Neuronal stem cell (in vitro differentiated cells): ENCODE measurements at regions not wholly inside any gene's neighbourhood (a gene's known extent, or its start where the extent isn't known, plus 50 kb on each side); places are given as distances from the start of the nearest gene placed in this dataset.

ENCODE experiments used
- DNase-seq: peaks from one replicate; pipeline ENCODE4 v3.0.0-alpha.2; 2013; ENCODE audit warnings: low spot score
- H2AFZ ChIP-seq: one replicate; pipeline ENCODE4 v1.6.1; 2013; ENCODE audit warnings: mild to moderate bottlenecking, low read length, inconsistent platforms
- H2AK5ac ChIP-seq: 2 replicates; pipeline ENCODE4 v1.6.1; 2013; ENCODE audit warnings: low read depth, mild to moderate bottlenecking, inconsistent platforms, low read length, moderate library complexity, mixed read lengths
- H2BK120ac ChIP-seq: 2 replicates; pipeline ENCODE4 v1.6.1; 2013; ENCODE audit warnings: low read depth, mild to moderate bottlenecking, inconsistent platforms, low read length, moderate library complexity, mixed read lengths
- H2BK12ac ChIP-seq: one replicate; pipeline ENCODE4 v1.6.1; 2013; ENCODE audit warnings: low read length, inconsistent platforms
- H2BK15ac ChIP-seq: 2 replicates; pipeline ENCODE4 v1.6.1; 2013; ENCODE audit warnings: mild to moderate bottlenecking, low read length, inconsistent platforms, mixed read lengths
- H2BK5ac ChIP-seq: one replicate; pipeline ENCODE4 v1.6.1; 2013; ENCODE audit warnings: inconsistent platforms, mild to moderate bottlenecking, low read length, moderate library complexity
- H3K14ac ChIP-seq: one replicate; pipeline ENCODE4 v1.6.1; 2013; ENCODE audit warnings: low read length, inconsistent platforms
- H3K18ac ChIP-seq: 2 replicates; pipeline ENCODE4 v1.6.1; 2013; ENCODE audit warnings: low read length, inconsistent platforms
- H3K23ac ChIP-seq: 2 replicates; pipeline ENCODE4 v1.6.1; 2013; ENCODE audit warnings: low read depth, mild to moderate bottlenecking, mixed read lengths, low read length, inconsistent platforms; ENCODE audit not compliant: poor library complexity
- H3K27ac ChIP-seq: replicated peaks from 3 replicates; pipeline ENCODE4 v1.5.1; 2013; ENCODE audit warnings: low read length, inconsistent platforms
- H3K27me3 ChIP-seq, 3 experiments: 2 replicates each; pipeline ENCODE4 v1.6.1; 2013; ENCODE audit warnings: low read length in 3 of 3, mild to moderate bottlenecking in 2 of 3, inconsistent platforms in 1 of 3, low read depth in 1 of 3, mixed read lengths in 1 of 3, moderate library complexity in 1 of 3; ENCODE audit not compliant: control insufficient read depth in 3 of 3, insufficient read depth in 3 of 3
- H3K36me3 ChIP-seq, 2 donors: replicated peaks in 1 of 2; 2 replicates each; pipeline ENCODE4 v1.6.1; 2013; ENCODE audit warnings: low read length in 2 of 2; ENCODE audit not compliant: control insufficient read depth in 2 of 2, insufficient read depth in 2 of 2
- H3K4ac ChIP-seq: 2 replicates; pipeline ENCODE4 v1.6.1; 2013; ENCODE audit warnings: inconsistent platforms, mild to moderate bottlenecking, low read length, moderate library complexity
- H3K4me1 ChIP-seq, 2 donors: 1 replicate in 1 of 2; 2 replicates in 1 of 2; pipeline ENCODE4 v1.6.1; 2013; ENCODE audit warnings: low read length in 2 of 2, low read depth in 1 of 2; ENCODE audit not compliant: control insufficient read depth in 2 of 2, insufficient read depth in 1 of 2
- H3K4me2 ChIP-seq: one replicate; pipeline ENCODE4 v1.6.1; 2013; ENCODE audit warnings: mild to moderate bottlenecking, low read length, inconsistent platforms; ENCODE audit not compliant: insufficient read depth, poor library complexity, severe bottlenecking
- H3K4me3 ChIP-seq, 2 donors: 2 replicates each; pipeline ENCODE4 v1.5.1; 2013; ENCODE audit warnings: low read length in 2 of 2, mild to moderate bottlenecking in 2 of 2, inconsistent platforms in 1 of 2, moderate library complexity in 1 of 2
- H3K79me1 ChIP-seq: one replicate; pipeline ENCODE4 v1.6.1; 2013; ENCODE audit warnings: low read depth, mild to moderate bottlenecking, inconsistent platforms, low read length, moderate library complexity
- H3K9ac ChIP-seq: one replicate; pipeline ENCODE4 v1.6.1; 2013; ENCODE audit warnings: mild to moderate bottlenecking, low read depth, low read length, inconsistent platforms; ENCODE audit not compliant: poor library complexity
- H3K9me3 ChIP-seq, 2 donors: replicated peaks in 1 of 2; 2 replicates each; pipeline versions ENCODE3 to v1.6.1; 2013; ENCODE audit warnings: low read length in 2 of 2, mild to moderate bottlenecking in 2 of 2, inconsistent platforms in 1 of 2, low read depth in 1 of 2, mixed read lengths in 1 of 2, moderate library complexity in 1 of 2; ENCODE audit not compliant: control insufficient read depth in 2 of 2, insufficient read depth in 1 of 2
- H4K8ac ChIP-seq: one replicate; pipeline ENCODE4 v1.6.1; 2013; ENCODE audit warnings: low read depth, mild to moderate bottlenecking, inconsistent platforms, low read length, moderate library complexity
- H4K91ac ChIP-seq: one replicate; pipeline ENCODE4 v1.6.1; 2013; ENCODE audit warnings: low read length, low read depth, mild to moderate bottlenecking, inconsistent platforms; ENCODE audit not compliant: poor library complexity
- WGBS, 2 donors: extraction: QIAGEN DNeasy Blood & Tissue Kit; methylation state at CpG; one replicate each; pipeline ENCODE4 v1.1.7; 2013; ENCODE audit warnings: missing lambda C conversion rate in 2 of 2, mixed read lengths in 1 of 2; ENCODE audit not compliant: insufficient read length in 2 of 2, insufficient replicate concordance in 1 of 2; ENCODE audit errors: extremely low coverage in 2 of 2; 5-methylcytosine and 5-hydroxymethylcytosine counted together

DNA sequence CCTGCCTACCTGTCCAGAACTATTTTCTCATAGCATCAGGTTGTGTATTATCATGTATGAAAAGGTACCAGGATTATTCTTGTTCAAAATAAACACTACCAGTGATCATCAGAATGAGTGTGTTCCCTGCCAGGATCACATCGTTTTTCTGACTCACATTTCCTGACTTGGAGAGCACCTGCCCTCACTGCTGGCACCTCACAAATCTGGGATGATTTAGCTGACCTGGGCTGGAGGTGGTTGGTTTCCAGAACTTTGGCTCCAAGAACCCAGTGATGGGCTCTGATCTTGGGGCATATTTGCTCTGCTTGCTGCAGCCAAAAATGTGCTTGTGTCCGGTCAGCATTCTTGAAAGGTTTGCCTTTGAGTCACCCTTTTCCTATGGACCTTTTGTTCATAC is 836.3 kb upstream of the ACVR2A start:
- H4K91ac ChIP-seq = no peak overlapping the region
- DNase-seq = no peak
- no peak overlapping the region for H2BK120ac ChIP-seq
- H2AK5ac ChIP-seq = no peak overlapping the region
- no peak overlapping the region for H3K23ac ChIP-seq
- no peaks in the 10 kb centered on the region for H3K4me1 ChIP-seq
- no peak overlapping the region for H3K4me3 ChIP-seq
- no peaks in the 10 kb centered on the region for H3K36me3 ChIP-seq
- no peak overlapping the region for H3K4ac ChIP-seq
- no peak overlapping the region for H3K18ac ChIP-seq
- no peak overlapping the region for H2AFZ ChIP-seq
- no peak overlapping the region for H3K27ac ChIP-seq
- no peak overlapping the region for H3K4me2 ChIP-seq
- no peak overlapping the region for H2BK5ac ChIP-seq
- no peak overlapping the region for H3K9ac ChIP-seq
- no peak overlapping the region for H2BK15ac ChIP-seq
- H3K79me1 ChIP-seq = no peaks in the 10 kb centered on the region
- no peak overlapping the region for H3K14ac ChIP-seq
- WGBS, 2 donors = no CpG with 5 or more reads among the region's 2 CpGs
- no peaks in the 10 kb centered on the region for H3K27me3 ChIP-seq
- H4K8ac ChIP-seq = no peak overlapping the region
- H3K9me3 ChIP-seq = no peaks in the 10 kb centered on the region
- no peak overlapping the region for H2BK12ac ChIP-seq

DNA sequence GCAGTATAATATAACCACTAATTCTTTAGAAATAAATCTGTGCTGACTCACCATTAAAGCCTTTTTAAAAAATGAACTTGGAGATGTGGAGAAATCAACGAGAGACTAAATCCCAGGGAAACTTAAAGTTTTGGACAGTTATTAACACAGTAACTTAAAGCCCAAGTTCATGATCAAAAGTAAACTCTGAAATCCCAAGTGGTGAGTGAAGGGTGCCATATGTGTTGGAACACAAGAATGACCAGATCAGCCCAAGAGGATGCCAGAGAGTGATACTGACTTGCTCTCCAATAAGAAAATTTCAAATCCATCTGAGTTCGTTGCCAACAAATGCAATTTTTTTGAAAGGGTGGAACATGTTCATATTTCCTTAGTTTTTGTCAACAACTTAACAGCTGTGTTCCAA is 838.1 kb upstream of the ACVR2A start:
- no peaks in the 10 kb centered on the region for H3K9me3 ChIP-seq
- H3K23ac ChIP-seq = no peak overlapping the region
- no peak overlapping the region for H3K27ac ChIP-seq
- H4K8ac ChIP-seq = no peak overlapping the region
- H3K27me3 ChIP-seq = no peaks in the 10 kb centered on the region
- H2BK120ac ChIP-seq = no peak overlapping the region
- no peaks in the 10 kb centered on the region for H3K4me1 ChIP-seq
- no peak overlapping the region for H2AFZ ChIP-seq
- H2AK5ac ChIP-seq = no peak overlapping the region
- H4K91ac ChIP-seq = no peak overlapping the region
- H2BK15ac ChIP-seq = no peak overlapping the region
- H3K79me1 ChIP-seq = no peaks in the 10 kb centered on the region
- H3K4me2 ChIP-seq = no peak overlapping the region
- H3K4me3 ChIP-seq = no peak overlapping the region
- no peak overlapping the region for H2BK5ac ChIP-seq
- no peak overlapping the region for H3K18ac ChIP-seq
- WGBS, 2 donors = no CpG with 5 or more reads among the region's 2 CpGs
- H3K14ac ChIP-seq = no peak overlapping the region
- H3K4ac ChIP-seq = no peak overlapping the region
- H3K36me3 ChIP-seq = no peaks in the 10 kb centered on the region
- no peak overlapping the region for H3K9ac ChIP-seq
- no peak overlapping the region for H2BK12ac ChIP-seq
- no peak for DNase-seq

DNA sequence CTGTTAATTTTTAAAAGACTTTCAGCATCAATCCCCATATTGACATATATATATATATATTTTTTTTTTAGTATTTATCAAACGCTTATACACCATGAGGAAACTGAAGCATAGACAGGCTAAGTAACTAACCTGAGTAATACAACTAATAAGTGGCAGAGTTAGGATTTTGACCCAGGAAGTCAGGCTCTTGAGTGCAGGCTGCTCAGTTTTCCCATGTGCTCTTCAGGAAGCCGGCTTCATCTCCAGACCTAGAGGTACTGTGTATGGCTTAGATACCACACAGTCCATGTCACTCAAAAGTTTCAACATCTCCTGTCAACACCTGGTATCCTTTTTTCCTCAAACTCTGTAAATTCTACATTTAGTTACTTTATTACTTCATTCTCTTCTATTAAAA is 841.7 kb upstream of the ACVR2A start:
- Histone ChIP-seq H3K18ac (no peak overlapping the region), H2BK15ac (no peak overlapping the region), H3K4me3 (no peak overlapping the region), H2BK12ac (no peak overlapping the region), H2BK5ac (no peak overlapping the region), H2AK5ac (no peak overlapping the region), H3K4ac (no peak overlapping the region), H2AFZ (no peak overlapping the region), H3K4me1 (no peaks in the 10 kb centered on the region), H2BK120ac (no peak overlapping the region), H4K8ac (no peak overlapping the region), H3K4me2 (no peak overlapping the region), H3K9me3 (no peaks in the 10 kb centered on the region), H3K27ac (no peak overlapping the region), H3K27me3 (no peaks in the 10 kb centered on the region), H3K14ac (no peak overlapping the region), H3K9ac (no peak overlapping the region), H3K23ac (no peak overlapping the region), H3K36me3 (no peaks in the 10 kb centered on the region), H4K91ac (no peak overlapping the region), H3K79me1 (no peaks in the 10 kb centered on the region)
- no CpG with 5 or more reads among the region's 2 CpGs for WGBS, 2 donors
- no peak for DNase-seq

DNA sequence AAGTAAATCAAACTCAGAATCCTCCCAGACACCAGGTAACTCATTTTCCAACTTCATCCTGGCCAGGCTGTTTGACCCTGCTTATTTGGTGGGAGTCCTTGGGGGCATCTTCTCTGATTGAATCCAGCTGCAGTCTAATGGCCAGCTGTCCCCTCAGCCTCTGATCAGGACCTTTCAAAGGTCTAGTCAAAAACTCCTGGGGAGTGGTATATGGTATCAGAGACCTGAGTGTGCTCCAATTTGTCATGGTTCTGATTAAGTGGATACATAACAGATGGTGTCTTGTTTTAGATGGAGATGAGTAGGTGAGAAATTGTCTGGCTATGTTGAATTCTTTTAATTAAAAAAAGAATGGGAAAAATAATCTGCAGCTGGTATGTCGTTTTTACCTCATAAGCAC is 842.6 kb upstream of the ACVR2A start:
- Histone ChIP-seq H3K36me3 (no peaks in the 10 kb centered on the region), H3K9ac (no peak overlapping the region), H3K79me1 (no peaks in the 10 kb centered on the region), H3K27ac (no peak overlapping the region), H3K27me3 (no peaks in the 10 kb centered on the region), H4K8ac (no peak overlapping the region), H3K9me3 (no peaks in the 10 kb centered on the region), H2AK5ac (no peak overlapping the region), H2BK15ac (no peak overlapping the region), H2AFZ (peak overlapping the region; percentile 29), H2BK120ac (no peak overlapping the region), H4K91ac (no peak overlapping the region), H3K4me1 (no peaks in the 10 kb centered on the region), H3K4me3 (no peak overlapping the region), H3K4me2 (no peak overlapping the region), H3K4ac (no peak overlapping the region), H3K23ac (no peak overlapping the region), H2BK12ac (no peak overlapping the region), H3K18ac (no peak overlapping the region), H2BK5ac (no peak overlapping the region), H3K14ac (no peak overlapping the region)
- no peak for DNase-seq
- no CpG with 5 or more reads among the region's 1 CpG for WGBS, 2 donors
